Panc1 (cell line): ENCODE measurements at regions not wholly inside any gene's neighbourhood (a gene's known extent, or its start where the extent isn't known, plus 50 kb on each side); places are given as distances from the start of the nearest gene placed in this dataset.

Experiments
- ATAC-seq: fragments of 200-7000 bp; cut with Tn5 transposase; 2 replicates; pipeline ENCODE4 v1.9.1; 2020; ENCODE audit warnings: mild to moderate bottlenecking, moderate library complexity
- BruUV-seq: library from RNA; stranded (reverse); fragments of 400-500 nt; replicated peaks from 2 replicates; lab custom pipeline; 2021; lab: Mats Ljungman, UMichigan
- CTCF ChIA-PET: fragments of 300-600 bp; sonication (Branson Sonifier 250); formaldehyde crosslinking; loops from one replicate; lab custom pipeline; 2022; ENCODE audit warnings: antibody characterized with exemption; lab: Charles Lee
- POLR2A ChIA-PET: fragments of 300-600 bp; sonication (Branson Sonifier 250); formaldehyde crosslinking; loops from one replicate; lab custom pipeline; 2022; ENCODE audit warnings: antibody characterized with exemption; lab: Charles Lee
- DNase-seq: peaks from one replicate; pipeline ENCODE4 v3.0.0-alpha.2; 2010; ENCODE audit warnings: low read depth, low spot score
- H3K27ac ChIP-seq: 2 replicates; pipeline ENCODE4 v1.5.1; 2011; ENCODE audit warnings: mild to moderate bottlenecking, low read length, inconsistent platforms
- H3K27me3 ChIP-seq: fragments of 200-500 bp; sonication (Bioruptor generic); 2 replicates; pipeline ENCODE4 v1.6.0; 2014; ENCODE audit warnings: low read length, inconsistent platforms; ENCODE audit not compliant: control insufficient read depth, insufficient read depth
- H3K36me3 ChIP-seq: fragments of 200-500 bp; sonication (Bioruptor generic); 2 replicates; pipeline ENCODE4 v1.5.1; 2014; ENCODE audit warnings: inconsistent platforms, mild to moderate bottlenecking, low read length, moderate library complexity; ENCODE audit not compliant: control insufficient read depth, insufficient read depth
- H3K4me1 ChIP-seq: 2 replicates; pipeline ENCODE4 v1.5.1; 2011; ENCODE audit warnings: inconsistent platforms, mild to moderate bottlenecking, low read length, moderate library complexity; ENCODE audit not compliant: control insufficient read depth, insufficient read depth
- H3K4me3 ChIP-seq, 2 experiments: 2 replicates each; pipeline ENCODE4 v1.5.1; 2011 to 2012; ENCODE audit warnings: low read depth in 2 of 2, low read length in 2 of 2, mild to moderate bottlenecking in 2 of 2, inconsistent platforms in 1 of 2, moderate library complexity in 1 of 2
- H3K9me3 ChIP-seq: fragments of 200-500 bp; sonication (Bioruptor generic); 2 replicates; pipeline ENCODE4 v1.5.1; 2014; ENCODE audit warnings: low read depth, mild to moderate bottlenecking, inconsistent platforms, low read length, moderate library complexity; ENCODE audit not compliant: control insufficient read depth, insufficient read depth
- CTCF ChIP-seq: fragments of 450-650 bp; IDR thresholded peaks from 2 replicates; pipeline ENCODE4 v1.5.1; 2017; ENCODE audit warnings: mild to moderate bottlenecking
- POLR2AphosphoS5 ChIP-seq: IDR thresholded peaks from 2 replicates; pipeline ENCODE4 v1.6.1; 2012; ENCODE audit warnings: mild to moderate bottlenecking, low read depth, low read length, moderate library complexity
- REST ChIP-seq, 2 experiments: IDR thresholded peaks; 2 replicates each; pipeline ENCODE4 v1.6.1; 2011 to 2012; ENCODE audit warnings: low read depth in 2 of 2, control low read depth in 1 of 2, low read length in 1 of 2, mild to moderate bottlenecking in 1 of 2, moderate library complexity in 1 of 2; ENCODE audit not compliant: insufficient read depth in 1 of 2
- SIN3A ChIP-seq: IDR thresholded peaks from 2 replicates; pipeline ENCODE4 v1.6.1; 2012; ENCODE audit warnings: low read depth, mild to moderate bottlenecking, low read length, moderate library complexity, borderline replicate concordance; ENCODE audit not compliant: insufficient read depth
- TCF7L2 ChIP-seq: IDR thresholded peaks from 2 replicates; pipeline ENCODE4 v1.6.1; 2011; ENCODE audit warnings: mild to moderate bottlenecking, low read depth, low read length, inconsistent platforms
- in situ Hi-C: cut with HindIII; loops from 2 replicates; pipeline ENCODE4 v1.10.0; 2016; ENCODE audit warnings: low sequenced_read_pairs, low pct_unique_long_range_greater_than_20kb
- intact Hi-C: fragments of 100-400 bp; cut with micrococcal nuclease; formaldehyde crosslinking; loops from one replicate; pipeline ENCODE4 v1.10.0; 2022; ENCODE audit not compliant: unreplicated experiment

- no TSS peak for BruUV-seq
- ChIA-PET POLR2A (no interaction called here), CTCF (no interaction called here)
- DNase-seq (no peak), ATAC-seq (no peak)
- Histone ChIP-seq H3K27ac (no peak overlapping the region), H3K4me1 (no peaks in the 10 kb centered on the region), H3K4me3 (no peak overlapping the region), H3K36me3 (no peaks in the 10 kb centered on the region), H3K9me3 (no peaks in the 10 kb centered on the region), H3K27me3 (no peaks in the 10 kb centered on the region)
- in situ Hi-C loops (no loop called here), intact Hi-C loops (no loop called here)
- no peak for TF ChIP-seq POLR2AphosphoS5
- TF ChIP-seq REST (IDR thresholded peaks at IDR 0.05; ENCODE audit: insufficient read depth in 1 of 2, low read depth in 2 of 2, low read length in 1 of 2), result no peak
- no peak for TF ChIP-seq CTCF
- no peak for TF ChIP-seq SIN3A
- no peak for TF ChIP-seq TCF7L2
These were observed 478.8 kb upstream of the CDH11 start for GRCh38 chr16:65600629-65601028.

- TF ChIP-seq POLR2AphosphoS5 (no peak), REST (IDR thresholded peaks at IDR 0.05; ENCODE audit: insufficient read depth in 1 of 2, low read depth in 2 of 2, low read length in 1 of 2) (no peak), TCF7L2 (no peak), SIN3A (no peak)
- H3K27ac ChIP-seq, result no peak overlapping the region
- no peaks in the 10 kb centered on the region for H3K36me3 ChIP-seq
- ChIA-PET CTCF (no interaction called here), POLR2A (no interaction called here)
- no peaks in the 10 kb centered on the region for H3K27me3 ChIP-seq
- no peak for ATAC-seq
- intact Hi-C loops (no loop called here), in situ Hi-C loops (no loop called here)
- no TSS peak for BruUV-seq
- no peaks in the 10 kb centered on the region for H3K4me1 ChIP-seq
- DNase-seq, result no peak
- no peaks in the 10 kb centered on the region for H3K9me3 ChIP-seq
- H3K4me3 ChIP-seq, result no peak overlapping the region
These were observed 478.2 kb upstream of the CDH11 start for GRCh38 chr16:65600046-65600445.
